ENCODE measurements at regions not wholly inside any gene's neighbourhood (a gene's known extent, or its start where the extent isn't known, plus 50 kb on each side); places are given as distances from the start of the nearest gene placed in this dataset.
"Not testable (repeated sequence)": the region's sequence is repeated elsewhere in the genome, so short reads cannot be mapped to it uniquely, and the experiment has no call there.

GRCh38 chr2:87470381-87471380 lies 277.2 kb upstream of the PLGLB2 start:
- not testable (repeated sequence) for TF ChIP-seq CTCF, POLR2A (IDR thresholded peaks at IDR 0.05)

Data from lower leg skin (tissue), 3 donors.